T-helper 1 cell treated with Interleukin-12 subunit alpha and Interleukin-12 subunit beta and Interleukin-4 antibody, amounts not matched to agents 30 ng/mL and 1 ng/mL, for 36 hours (primary cell): ENCODE measurements at regions not wholly inside any gene's neighbourhood (a gene's known extent, or its start where the extent isn't known, plus 50 kb on each side); places are given as distances from the start of the nearest gene placed in this dataset.
"Not testable (repeated sequence)": the region's sequence is repeated elsewhere in the genome, so short reads cannot be mapped to it uniquely, and the experiment has no call there.

Experiments used
- intact Hi-C: fragments of 100-400 bp; cut with micrococcal nuclease; formaldehyde crosslinking; loops from one replicate; pipeline ENCODE4 v1.15.1; 2024

DNA sequence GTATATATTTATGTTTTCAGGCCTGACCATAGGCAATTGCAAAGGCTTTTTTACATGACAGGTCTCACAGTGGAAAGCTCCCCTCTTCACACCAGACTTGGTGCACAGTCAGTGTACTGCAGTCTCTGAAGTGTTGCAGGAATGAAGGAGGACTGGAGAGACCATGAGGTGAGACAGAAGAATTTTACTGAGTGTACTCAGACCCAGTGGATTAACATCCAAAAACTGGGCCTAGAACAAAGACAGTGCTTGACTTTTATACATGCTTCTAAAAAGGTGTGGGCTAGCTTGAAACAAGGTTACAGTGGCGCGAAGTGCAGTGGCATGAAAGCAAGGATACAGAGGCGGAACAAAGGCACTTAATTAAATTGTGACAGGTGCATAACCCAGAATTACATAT lies 822.9 kb downstream of the RAPGEF2 start:
- intact Hi-C loops = no loop called here

DNA sequence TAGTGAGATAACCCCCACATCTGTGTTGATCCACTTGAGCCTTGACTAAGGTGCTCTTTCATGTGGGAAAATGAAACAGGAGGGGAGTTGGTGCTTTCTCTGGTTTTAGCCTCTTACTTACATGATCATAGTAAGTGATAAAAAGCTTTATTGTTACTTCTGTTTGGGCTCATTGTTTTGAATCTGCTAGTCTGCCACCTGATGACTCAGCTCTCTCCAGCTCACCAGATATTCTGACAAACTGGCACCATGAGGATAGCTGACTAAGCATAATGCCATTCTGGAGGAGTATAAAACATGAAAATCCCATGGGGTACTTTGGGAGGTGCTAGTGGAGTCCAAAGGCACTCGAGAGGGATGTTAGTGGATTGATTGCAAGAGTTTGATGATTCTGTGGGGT lies 824.0 kb downstream of the RAPGEF2 start:
- intact Hi-C loops = no loop called here

DNA sequence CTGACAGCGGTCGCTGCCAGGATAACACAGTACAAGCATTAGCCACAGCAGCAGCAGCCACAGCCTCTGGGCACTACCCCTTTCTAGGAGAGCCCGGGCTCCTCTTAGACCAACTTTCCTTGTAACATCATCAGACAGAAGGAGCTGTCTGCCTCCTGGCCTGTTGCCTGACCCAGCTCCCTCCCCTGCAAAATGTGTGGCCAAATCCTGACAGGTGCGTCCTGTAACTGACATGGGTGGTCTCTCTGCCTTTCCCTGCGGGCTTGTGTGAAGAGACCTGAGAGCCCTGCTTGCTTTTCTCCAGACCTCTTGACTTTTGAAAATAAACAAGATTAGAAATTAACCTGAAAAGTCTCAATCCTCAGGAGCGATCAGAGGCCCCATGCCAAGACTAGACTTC lies 824.9 kb downstream of the RAPGEF2 start:
- intact Hi-C loops = no loop called here

DNA sequence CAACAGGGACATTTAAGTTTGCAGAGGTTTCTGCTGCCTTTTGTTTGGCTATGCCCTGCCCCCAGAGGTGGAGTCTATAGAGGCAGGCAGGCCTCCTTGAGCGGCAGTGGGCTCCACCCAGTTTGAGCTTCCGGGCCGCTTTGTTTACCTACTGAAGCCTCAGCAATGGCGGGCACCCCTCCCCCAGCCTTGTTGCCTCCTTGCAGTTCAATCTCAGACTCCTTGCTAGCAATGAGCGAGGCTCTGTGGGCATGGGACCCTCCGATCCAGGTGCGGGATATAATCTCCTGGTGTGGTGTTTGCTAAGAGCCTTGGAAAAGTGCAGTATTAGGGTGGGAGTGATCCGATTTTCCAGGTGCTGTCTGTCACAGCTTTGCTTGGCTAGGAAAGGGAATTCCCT lies 831.7 kb downstream of the RAPGEF2 start:
- intact Hi-C loops = not testable (repeated sequence)

DNA sequence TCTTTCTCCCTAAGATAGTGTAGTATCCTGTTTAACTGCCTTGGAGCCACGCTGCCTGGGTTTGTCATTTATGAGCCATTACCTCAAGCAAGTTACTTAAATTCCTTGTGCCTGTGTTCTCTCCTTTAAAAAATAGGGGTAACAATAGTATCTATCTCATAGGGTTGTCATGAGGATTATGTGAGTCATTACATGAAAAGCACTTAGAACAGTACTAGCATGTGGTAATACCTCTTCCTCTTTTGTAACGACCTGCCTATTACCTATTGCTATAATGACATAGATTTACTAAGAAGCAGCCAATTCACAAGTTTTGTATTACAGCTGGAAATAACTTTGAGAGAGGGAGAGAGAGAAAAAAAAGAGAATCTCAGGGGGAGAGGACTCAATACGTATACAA lies 834.7 kb downstream of the RAPGEF2 start:
- intact Hi-C loops = no loop called here

DNA sequence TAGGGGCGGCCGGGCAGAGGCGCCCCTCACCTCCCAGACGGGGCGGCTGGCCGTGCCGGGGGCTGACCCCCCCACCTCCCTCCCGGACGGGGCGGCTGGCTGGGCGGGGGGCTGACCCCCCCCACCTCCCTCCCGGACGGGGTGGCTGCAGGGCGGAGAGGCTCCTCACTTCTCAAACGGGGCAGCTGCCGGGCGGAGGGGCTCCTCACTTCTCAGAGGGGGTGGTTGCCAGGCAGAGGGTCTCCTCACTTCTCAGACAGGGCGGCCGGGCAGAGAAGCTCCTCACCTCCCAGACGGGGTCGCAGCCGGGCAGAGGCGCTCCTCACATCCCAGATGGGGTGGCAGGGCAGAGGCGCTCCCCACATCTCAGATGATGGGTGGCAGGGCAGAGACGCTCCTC lies 836.8 kb downstream of the RAPGEF2 start:
- intact Hi-C loops = not testable (repeated sequence)

DNA sequence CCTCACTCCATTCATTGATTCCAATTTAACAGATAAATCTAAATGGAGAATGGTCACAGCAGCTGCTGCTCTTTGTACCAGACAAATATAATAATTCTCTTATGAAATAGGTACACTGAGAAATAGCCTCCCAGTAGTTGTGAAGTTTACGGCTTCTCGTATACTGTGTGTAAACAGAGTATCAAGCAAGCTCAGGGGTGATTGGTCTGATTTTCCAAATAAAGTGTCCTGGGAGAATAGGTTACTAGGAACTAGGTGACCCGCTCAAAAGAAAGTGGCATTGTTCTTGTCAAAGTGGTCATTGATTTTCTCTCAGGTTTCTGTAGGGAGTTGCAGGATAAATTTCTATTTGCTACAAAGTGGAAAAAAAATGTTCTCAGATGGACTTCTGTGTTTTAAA lies 838.2 kb downstream of the RAPGEF2 start:
- intact Hi-C loops = no loop called here

DNA sequence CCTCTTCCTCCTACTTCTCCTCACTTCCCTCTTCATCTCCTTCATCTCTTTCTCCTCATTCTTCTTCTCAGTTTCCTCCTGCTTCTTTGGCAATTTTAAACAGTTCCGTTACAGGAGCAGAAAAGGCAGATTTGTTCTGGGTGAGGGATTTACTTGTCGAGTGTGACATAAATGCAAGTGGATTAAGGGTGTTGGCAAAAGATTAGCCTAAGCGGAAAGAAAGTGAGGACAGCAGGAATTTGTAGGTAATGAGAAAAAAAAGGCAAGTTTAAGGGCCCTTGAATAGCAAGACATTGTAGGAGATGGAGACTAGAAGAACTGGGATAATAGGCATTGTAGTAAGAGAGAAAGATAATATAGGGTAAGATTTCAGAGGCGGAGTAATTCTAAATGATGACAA lies 841.6 kb downstream of the RAPGEF2 start:
- intact Hi-C loops = no loop called here

DNA sequence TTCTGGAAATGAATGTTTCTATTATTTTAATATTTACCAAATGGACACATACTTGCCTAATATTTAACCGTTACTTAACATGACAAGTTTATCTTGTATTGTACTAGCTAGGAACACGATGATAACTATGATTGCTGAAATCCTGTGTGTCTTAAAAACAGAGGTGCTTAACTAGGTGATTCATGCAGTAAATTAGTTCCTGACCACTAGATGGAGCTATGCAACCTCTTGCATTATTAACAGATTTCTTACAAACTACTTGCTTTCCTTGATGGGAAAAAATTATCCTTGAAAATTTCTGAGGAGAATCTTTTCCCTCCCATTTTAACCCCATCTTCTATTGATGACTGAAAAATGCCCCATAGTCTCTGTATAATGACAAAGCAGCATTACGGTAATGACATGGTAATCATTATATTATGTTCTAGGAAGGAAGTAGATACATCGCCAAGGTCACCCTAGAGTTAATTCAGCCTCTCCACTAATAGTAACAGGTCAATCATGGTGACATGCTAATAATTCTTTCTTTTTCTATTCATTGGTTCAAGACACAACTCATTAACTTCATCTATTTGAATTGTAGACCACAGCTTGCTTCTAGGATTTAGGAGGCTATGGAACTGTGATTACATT lies 844.2 kb downstream of the RAPGEF2 start:
- intact Hi-C loops = loop anchor here (5.0 kb wide), 1 partner anchor 460 kb away; no protein-coding TSS in a partner anchor

DNA sequence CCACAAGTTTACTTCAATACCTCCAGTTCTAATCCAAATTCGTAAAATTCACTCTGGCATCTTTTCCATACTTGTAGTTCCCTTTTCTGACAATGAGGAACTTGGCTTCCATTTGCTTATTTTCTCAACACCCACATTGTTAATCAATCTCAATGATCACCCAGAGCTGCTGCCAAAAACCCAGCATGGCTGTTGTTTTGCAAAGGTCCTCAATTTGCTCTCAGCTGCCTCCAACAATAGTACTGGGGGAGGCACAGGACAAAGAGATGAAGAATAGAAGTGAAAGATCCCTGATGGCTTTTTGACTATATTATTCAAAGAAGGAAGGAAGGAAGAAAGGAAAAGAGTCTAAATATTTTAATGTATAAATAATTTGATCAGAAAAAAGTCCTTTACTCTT lies 847.8 kb downstream of the RAPGEF2 start:
- intact Hi-C loops = no loop called here

DNA sequence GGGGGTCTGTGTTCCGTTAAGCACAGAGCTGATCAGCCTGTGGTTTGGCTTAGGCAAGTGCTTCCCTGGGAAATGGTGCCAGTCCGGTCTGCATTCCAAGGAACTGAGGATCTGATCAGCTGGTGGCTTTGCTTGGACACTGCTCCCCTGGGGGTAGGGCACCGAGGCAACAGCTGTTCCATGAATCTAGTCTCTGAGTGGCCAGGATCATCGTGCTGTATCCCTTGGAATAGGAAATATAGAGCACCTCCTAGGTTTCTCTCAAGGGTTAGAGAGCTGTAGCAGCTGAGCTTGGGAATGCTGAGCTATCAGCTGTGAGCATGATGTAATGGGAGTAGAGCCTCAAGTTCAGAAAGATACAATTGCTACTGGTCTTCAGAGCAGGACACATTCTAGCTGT lies 863.9 kb downstream of the RAPGEF2 start:
- intact Hi-C loops = no loop called here

DNA sequence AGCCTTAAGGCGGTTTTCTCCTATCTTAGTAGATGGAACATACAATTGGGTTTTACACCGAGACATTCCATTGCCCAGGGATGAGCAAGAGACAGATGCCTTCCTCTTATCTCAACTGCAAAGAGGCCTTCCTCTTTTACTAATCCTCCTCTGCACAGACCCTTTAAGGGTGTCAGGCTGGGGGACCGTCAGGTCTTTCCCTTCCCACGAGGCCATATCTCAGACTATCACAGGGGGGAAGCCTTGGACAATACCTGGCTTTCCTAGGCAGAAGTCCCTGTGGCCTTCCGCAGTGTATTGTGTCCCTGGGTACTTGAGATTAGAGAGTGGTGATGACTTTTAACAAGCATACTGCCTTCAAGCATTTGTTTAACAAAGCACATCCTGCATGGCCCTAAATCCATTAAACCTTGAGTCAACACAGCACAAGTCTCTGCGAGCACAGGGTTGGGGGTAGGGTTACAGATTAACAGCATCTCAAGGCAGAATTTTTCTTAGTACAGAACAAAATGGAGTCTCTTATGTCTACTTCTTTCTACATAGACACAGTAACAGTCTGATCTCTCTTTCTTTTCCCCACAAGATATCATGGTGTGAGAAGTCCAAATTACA lies 874.1 kb downstream of the RAPGEF2 start:
- intact Hi-C loops = not testable (repeated sequence)

DNA sequence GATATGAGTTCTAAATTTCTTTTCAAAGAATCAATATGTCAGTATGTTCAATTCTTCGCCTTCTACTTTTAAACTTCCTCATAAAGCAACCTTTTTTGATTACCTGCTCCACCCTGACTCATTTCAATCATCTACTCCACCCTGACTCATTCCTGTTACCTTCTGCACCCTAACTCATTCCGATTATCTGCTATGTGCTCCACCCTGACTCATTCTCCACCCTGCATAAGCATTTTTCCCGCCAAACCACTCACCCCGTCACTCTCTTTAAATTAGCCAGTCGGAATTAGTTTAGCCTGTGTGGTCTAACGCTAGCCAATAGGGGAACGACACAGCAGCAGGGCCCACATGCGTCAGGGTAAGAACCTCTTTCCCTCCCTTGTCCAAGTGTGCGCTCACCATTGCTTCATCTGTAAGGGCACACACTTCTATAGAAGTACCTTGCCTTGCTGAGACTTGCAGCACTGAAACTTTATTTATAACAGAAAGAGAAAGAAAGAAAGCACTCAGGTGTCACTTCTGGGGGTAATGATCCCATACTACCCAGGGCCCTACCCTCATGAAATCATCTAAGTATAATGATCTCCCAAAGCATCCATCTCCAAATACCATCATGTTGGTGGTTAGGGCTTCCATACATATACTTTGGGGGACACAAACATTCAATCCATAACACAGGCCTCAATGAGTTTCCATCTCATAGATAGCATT lies 875.2 kb downstream of the RAPGEF2 start:
- intact Hi-C loops = no loop called here

DNA sequence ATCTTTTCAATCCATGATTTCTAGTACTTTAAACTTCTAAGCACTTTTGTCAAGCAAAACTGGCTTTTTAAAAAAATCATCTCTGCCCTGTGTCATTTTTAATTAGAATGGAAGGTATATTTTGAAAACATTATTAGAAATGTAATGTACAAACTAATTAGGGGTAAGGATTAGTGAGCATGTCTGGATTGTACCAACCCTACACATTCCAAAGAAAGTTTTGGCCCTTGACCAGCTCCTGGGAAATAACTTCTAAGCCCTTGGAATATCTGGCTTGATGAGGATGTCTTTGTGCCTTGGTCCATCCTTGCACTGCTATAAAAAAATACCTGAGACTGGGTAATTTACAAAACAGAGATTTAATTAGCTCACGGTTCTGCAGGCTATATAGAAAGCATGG lies 876.5 kb downstream of the RAPGEF2 start:
- intact Hi-C loops = no loop called here

DNA sequence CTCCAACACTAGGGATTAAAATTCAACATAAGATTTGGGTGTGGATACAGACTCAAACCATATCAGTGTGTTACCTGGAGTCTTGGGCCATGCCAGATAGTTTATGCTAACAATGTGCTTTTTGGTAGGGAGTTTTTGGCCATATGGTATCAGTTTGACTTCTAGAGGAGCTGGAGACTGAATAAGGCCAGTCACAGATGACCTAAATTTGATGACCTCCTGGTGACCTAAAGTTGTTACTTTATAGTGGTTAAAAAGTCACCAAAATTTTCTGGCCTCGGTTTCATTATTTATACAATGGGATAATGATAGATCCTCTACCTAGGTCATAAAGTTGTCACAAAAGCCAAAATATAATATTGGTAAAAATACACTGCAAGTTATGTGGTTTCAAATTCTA lies 877.1 kb downstream of the RAPGEF2 start:
- intact Hi-C loops = no loop called here

DNA sequence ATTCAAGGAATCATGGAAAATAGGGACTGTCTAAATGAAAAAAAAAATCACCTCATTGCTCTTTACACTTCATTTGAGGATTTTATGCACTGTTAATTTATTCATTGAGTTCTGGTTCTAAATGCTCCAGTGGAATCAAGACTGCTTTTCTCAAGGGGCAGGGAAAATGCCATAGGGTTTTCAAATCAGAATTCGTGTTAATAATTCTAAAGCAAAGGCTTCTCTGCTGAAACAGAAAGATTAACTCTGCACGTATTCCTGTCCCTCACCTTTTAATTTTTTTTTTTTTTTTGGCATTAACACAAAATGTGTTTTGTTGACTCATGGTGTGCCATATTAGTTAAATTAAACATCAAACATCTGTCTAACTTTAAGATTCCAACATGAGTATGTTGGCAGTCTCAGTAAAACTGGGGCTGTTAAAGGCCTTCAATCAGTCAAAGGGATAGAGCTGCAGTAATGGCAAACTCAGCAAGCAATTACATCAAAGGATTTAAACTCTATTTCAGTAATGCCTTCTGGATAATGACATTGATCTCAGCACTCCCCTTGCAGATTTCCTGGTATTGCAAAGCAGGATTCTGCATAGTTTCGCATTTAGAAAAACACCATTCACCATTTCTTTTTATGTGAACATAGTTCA lies 878.1 kb downstream of the RAPGEF2 start:
- intact Hi-C loops = no loop called here

DNA sequence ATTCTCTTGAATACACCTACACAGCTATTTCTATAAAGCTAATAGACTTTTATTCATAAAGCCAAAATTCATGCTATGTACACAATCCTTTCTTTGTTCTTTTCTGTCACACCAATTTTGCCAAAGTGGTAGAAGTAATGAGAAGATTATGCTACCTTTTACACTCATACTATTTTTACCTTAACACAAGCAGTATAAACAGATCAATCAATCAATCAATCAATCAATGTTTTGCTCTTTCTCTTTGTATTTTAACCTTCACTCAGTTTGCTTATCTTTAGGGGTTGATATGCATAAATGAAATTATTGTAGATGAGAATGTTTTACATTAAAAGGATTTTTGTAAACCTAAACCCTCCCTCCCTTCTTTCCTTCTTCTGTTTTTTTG lies 878.6 kb downstream of the RAPGEF2 start:
- intact Hi-C loops = no loop called here

DNA sequence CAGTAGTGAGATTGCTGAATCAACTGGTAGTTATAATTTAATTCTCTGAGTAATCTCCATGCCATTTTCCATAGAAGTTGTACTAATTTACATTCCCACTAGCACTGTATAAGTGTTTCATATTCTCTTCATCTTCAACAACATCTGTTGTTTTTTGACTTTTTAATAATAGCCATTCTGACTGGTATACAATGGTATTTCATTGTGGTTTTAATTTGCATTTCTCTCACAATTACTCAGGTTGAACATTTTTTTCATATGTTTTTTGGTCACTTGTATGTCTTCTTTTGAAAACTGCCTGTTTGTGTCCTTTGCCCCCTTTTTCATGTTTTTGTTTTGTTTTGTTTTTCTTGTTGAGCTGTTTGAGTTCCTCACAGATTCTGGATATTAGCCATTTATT lies 880.2 kb downstream of the RAPGEF2 start:
- intact Hi-C loops = no loop called here

DNA sequence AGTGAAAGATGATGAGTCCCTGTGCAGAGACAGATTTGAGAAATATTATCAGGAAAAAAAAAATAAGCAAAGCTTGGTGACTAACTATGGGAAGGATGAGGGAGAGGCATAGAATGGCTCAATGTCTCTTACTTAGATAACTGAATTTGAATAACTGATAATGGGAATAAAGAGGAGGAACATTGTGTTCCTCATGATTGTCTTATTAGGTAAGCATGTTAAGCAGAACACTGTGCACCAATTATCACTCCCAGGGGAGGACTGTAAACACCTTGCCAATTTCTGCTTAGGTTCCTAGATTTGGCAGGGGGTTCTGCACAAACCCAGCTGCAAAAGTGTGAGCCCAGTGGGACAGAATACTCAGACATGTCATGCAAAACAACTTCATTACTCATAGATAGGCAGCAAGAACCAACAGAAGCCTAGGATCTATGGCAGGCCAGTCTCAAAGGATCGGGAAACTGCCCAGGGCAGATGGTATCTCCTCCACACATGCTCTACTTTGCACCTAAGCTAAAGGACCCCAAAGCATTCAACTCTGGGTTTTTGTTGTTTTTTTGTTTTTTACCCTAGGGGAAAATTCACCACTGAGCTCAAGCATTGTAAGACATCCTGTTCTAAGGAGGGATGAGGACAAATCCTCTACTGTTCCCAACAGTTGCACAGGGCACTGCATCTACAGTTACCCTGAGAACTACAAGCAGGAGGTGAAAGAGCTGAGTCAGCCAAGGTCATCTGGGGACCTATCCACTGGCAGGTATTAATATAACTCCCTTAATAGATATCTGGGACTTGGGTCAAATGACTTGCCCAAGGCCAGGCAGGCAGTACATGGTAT lies 907.0 kb downstream of the RAPGEF2 start:
- intact Hi-C loops = no loop called here

DNA sequence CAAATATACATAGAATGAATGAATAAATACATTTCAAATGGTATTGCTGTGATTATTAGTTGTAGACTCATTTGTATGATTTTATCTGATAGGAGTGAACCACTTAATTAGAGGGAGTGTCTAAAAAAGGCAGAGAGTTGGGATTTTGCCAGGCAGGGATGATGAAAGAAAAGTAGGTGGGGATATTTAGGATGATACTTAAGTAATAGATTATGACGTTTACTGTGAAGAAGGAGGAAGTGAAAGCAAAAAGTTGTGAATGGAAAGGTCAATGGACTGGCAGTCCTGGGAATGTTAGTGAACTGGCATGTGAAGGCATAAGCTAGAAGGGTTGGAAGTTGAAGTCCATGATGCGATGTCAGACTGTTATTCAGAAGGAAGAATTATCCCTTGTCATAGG lies 917.1 kb downstream of the RAPGEF2 start:
- intact Hi-C loops = no loop called here

DNA sequence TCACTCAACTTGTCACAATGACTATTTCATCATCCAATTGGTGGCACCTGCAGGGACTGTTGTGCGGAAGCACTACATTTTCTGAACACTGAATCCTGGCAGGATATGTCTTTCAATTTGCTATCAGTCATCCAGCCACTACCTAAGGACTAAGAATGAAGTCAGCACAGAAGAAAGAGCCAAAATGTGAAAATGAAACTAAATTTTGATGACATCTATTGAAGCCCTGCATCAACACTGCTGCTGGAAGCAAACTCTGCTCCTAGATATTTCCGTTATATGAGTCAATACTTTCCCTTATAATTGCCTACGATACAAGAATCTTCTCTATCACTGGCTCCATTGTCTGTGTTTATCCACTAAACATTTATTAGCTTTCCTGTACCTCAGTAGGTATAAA lies 917.9 kb downstream of the RAPGEF2 start:
- intact Hi-C loops = no loop called here

DNA sequence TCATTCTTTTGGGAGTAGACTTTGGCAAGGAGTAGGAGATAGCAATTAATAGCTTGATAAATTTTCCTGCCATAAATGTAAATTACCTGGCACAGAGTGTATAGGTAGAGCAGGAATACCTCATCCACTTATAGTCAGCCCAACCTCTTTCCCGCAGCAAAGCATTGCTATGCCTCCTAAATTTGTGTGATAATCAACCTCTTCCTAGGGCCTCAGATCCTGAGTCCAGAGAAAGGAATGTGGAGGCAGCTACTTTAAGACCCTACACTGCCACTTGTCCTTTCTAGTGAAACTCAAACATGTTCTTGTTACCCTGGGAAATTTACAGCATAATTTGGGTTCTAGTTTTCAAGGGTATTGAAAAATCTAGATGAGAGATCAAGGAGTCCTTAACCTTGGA lies 919.0 kb downstream of the RAPGEF2 start:
- intact Hi-C loops = no loop called here
